Calu3 (cell line): ENCODE measurements at regions not wholly inside any gene's neighbourhood (a gene's known extent, or its start where the extent isn't known, plus 50 kb on each side); places are given as distances from the start of the nearest gene placed in this dataset.

Source experiments
- BruUV-seq: library from RNA; stranded (reverse); fragments of 400-500 nt; replicated peaks from 2 replicates; lab custom pipeline; 2021; lab: Mats Ljungman, UMichigan
- CTCF ChIA-PET: fragments of 300-600 bp; sonication (Branson Sonifier 250); formaldehyde crosslinking; loops from one replicate; lab custom pipeline; 2022; ENCODE audit warnings: antibody characterized with exemption; lab: Charles Lee
- DNase-seq: peaks from one replicate; pipeline ENCODE4 v3.0.0; 2022
- H3K27ac Mint-ChIP-seq: one replicate; pipeline ENCODE4 v1.8.0; 2022; ENCODE audit warnings: mixed read lengths; ENCODE audit not compliant: unreplicated experiment
- H3K27me3 Mint-ChIP-seq: one replicate; pipeline ENCODE4 v1.8.0; 2022; ENCODE audit warnings: mixed read lengths; ENCODE audit not compliant: unreplicated experiment
- H3K36me3 Mint-ChIP-seq: one replicate; pipeline ENCODE4 v1.8.0; 2022; ENCODE audit warnings: mild to moderate bottlenecking, moderate library complexity, mixed read lengths; ENCODE audit not compliant: insufficient read depth, unreplicated experiment
- H3K4me1 Mint-ChIP-seq: one replicate; pipeline ENCODE4 v1.8.0; 2022; ENCODE audit warnings: mild to moderate bottlenecking, low read depth, mixed read lengths; ENCODE audit not compliant: unreplicated experiment
- H3K4me3 Mint-ChIP-seq: one replicate; pipeline ENCODE4 v1.8.0; 2022; ENCODE audit warnings: mild to moderate bottlenecking, low read depth, moderate library complexity, mixed read lengths; ENCODE audit not compliant: unreplicated experiment
- H3K9me3 Mint-ChIP-seq: one replicate; pipeline ENCODE4 v1.8.0; 2022; ENCODE audit warnings: low read depth, mixed read lengths; ENCODE audit not compliant: unreplicated experiment
- CTCF ChIP-seq: fragments of 200-600 bp; IDR thresholded peaks from one replicate; pipeline ENCODE4 v1.8.0; 2022; ENCODE audit warnings: antibody characterized with exemption; ENCODE audit not compliant: unreplicated experiment
- intact Hi-C: fragments of 100-400 bp; cut with micrococcal nuclease; formaldehyde crosslinking; loops from one replicate; pipeline ENCODE4 v1.10.0; 2022; ENCODE audit not compliant: unreplicated experiment

GRCh38 chr2:22741216-22741615 is 643.8 kb upstream of the KLHL29 start:
- Mint-ChIP-seq H3K4me3 (no peak overlapping the region), H3K36me3 (no peaks in the 10 kb centered on the region), H3K27ac (no peak overlapping the region), H3K27me3 (no peaks in the 10 kb centered on the region), H3K4me1 (no peaks in the 10 kb centered on the region), H3K9me3 (peaks cover 12% of the 10 kb centered on the region)
- intact Hi-C loops, result no loop called here
- no peak for DNase-seq
- BruUV-seq, result no TSS peak
- no peak for TF ChIP-seq CTCF
- CTCF ChIA-PET, result no interaction called here

GRCh38 chr2:22748909-22749308 is 636.1 kb upstream of the KLHL29 start:
- no peak for TF ChIP-seq CTCF
- Mint-ChIP-seq H3K9me3 (peaks cover 2% of the 10 kb centered on the region), H3K27ac (no peak overlapping the region), H3K4me3 (no peak overlapping the region), H3K4me1 (no peaks in the 10 kb centered on the region), H3K36me3 (no peaks in the 10 kb centered on the region), H3K27me3 (peaks cover 14% of the 10 kb centered on the region)
- intact Hi-C loops, result no loop called here
- no TSS peak for BruUV-seq
- no peak for DNase-seq
- CTCF ChIA-PET, result no interaction called here

GRCh38 chr2:22753476-22753875 is 631.5 kb upstream of the KLHL29 start:
- Mint-ChIP-seq H3K27ac (no peak overlapping the region), H3K36me3 (no peaks in the 10 kb centered on the region), H3K9me3 (peaks cover 4% of the 10 kb centered on the region), H3K4me3 (no peak overlapping the region), H3K27me3 (peaks cover 9% of the 10 kb centered on the region), H3K4me1 (no peaks in the 10 kb centered on the region)
- CTCF ChIA-PET, result no interaction called here
- intact Hi-C loops, result no loop called here
- BruUV-seq, result no TSS peak
- DNase-seq, result no peak
- no peak for TF ChIP-seq CTCF

- Mint-ChIP-seq H3K27me3 (no peaks in the 10 kb centered on the region), H3K4me3 (no peak overlapping the region), H3K9me3 (peaks cover 4% of the 10 kb centered on the region), H3K27ac (no peak overlapping the region), H3K4me1 (no peaks in the 10 kb centered on the region), H3K36me3 (no peaks in the 10 kb centered on the region)
- no peak for DNase-seq
- TF ChIP-seq CTCF, result no peak
- CTCF ChIA-PET, result no interaction called here
- intact Hi-C loops, result no loop called here
- BruUV-seq, result no TSS peak
Observed at GRCh38 chr2:22756276-22757043, 628.5 kb upstream of the KLHL29 start.
